ENCODE measurements at regions not wholly inside any gene's neighbourhood (a gene's known extent, or its start where the extent isn't known, plus 50 kb on each side); places are given as distances from the start of the nearest gene placed in this dataset.

DNA sequence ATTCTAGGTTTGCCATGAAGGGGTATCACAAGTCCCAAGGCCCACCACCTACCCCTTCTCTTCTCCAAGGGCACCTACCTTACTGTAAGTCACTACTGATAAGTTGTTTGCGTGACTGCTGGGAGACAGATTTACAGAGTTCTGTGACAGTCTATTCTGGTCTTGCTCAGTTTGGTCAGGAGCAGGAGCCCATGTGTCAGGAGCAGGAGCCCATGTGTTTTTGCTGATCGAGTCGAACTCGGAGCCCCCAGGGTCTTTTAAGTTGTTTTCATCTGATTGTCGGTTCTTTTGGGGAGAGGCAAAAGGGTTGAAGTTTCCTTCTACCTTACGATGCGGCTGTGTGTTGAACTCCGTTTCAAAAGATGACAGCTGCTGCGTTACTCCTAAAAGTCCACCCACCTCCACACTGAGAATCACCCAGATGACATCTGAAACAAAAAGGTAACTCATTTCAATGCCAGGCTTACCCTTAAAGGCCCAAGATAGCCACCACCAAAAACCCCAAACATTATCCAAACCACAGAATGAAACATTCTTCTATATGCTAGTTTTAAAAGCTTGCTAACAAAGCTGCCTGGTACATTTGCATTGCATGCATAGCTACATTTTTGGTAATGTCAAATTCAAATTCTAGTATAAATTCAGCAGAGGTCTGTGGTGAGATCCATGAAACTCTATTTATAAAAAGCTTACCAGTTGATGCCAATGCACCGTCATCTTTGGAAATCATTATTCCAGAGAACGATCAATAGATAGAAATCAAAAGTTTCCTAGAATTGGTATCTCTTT lies 50.5 kb upstream of the SPDEF start:
- TF ChIP-seq POLR2A (IDR thresholded peaks at IDR 0.05): no peak
- TF ChIP-seq, protein P1, sequence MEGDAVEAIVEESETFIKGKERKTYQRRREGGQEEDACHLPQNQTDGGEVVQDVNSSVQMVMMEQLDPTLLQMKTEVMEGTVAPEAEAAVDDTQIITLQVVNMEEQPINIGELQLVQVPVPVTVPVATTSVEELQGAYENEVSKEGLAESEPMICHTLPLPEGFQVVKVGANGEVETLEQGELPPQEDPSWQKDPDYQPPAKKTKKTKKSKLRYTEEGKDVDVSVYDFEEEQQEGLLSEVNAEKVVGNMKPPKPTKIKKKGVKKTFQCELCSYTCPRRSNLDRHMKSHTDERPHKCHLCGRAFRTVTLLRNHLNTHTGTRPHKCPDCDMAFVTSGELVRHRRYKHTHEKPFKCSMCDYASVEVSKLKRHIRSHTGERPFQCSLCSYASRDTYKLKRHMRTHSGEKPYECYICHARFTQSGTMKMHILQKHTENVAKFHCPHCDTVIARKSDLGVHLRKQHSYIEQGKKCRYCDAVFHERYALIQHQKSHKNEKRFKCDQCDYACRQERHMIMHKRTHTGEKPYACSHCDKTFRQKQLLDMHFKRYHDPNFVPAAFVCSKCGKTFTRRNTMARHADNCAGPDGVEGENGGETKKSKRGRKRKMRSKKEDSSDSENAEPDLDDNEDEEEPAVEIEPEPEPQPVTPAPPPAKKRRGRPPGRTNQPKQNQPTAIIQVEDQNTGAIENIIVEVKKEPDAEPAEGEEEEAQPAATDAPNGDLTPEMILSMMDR (IDR thresholded peaks at IDR 0.05): no peak
- no peak for TF ChIP-seq POLR2AphosphoS5 (IDR thresholded peaks at IDR 0.05)
- no peak for TF ChIP-seq EP300 (IDR thresholded peaks at IDR 0.05)

All from gastroesophageal sphincter (tissue), 3 donors.